ENCODE measurements at regions not wholly inside any gene's neighbourhood (a gene's known extent, or its start where the extent isn't known, plus 50 kb on each side); places are given as distances from the start of the nearest gene placed in this dataset.
A peak's percentile ranks its signal among the peaks of the same experiment; 100 is the strongest.

- Histone ChIP-seq H3K4me1 (no peaks in the 10 kb centered on the region), H3K27ac (no peak overlapping the region), H3K36me3 (no peaks in the 10 kb centered on the region), H3K27me3 (ENCODE audit: low read depth) (no peaks in the 10 kb centered on the region), H3K9me3 (no peaks in the 10 kb centered on the region), H3K4me3 (no peak overlapping the region)
- no peak for DNase-seq
- ATAC-seq, result no peak
- no peak for TF ChIP-seq CTCF (IDR thresholded peaks at IDR 0.05)
- intact Hi-C loops (cut with DNase I), result no loop called here
Measured at GRCh38 chr5:27240791-27241190, 202.4 kb upstream of the CDH9 start.

- ATAC-seq (no peak), DNase-seq (no peak)
- no peaks in the 10 kb centered on the region for H3K4me1 ChIP-seq
- H3K27ac ChIP-seq, result no peak overlapping the region
- intact Hi-C loops (cut with DNase I), result no loop called here
- no peak for TF ChIP-seq CTCF (IDR thresholded peaks at IDR 0.05)
- H3K9me3 ChIP-seq, result no peaks in the 10 kb centered on the region
- H3K36me3 ChIP-seq, result no peaks in the 10 kb centered on the region
- no peak overlapping the region for H3K4me3 ChIP-seq
- H3K27me3 ChIP-seq (ENCODE audit: low read depth), result no peaks in the 10 kb centered on the region
Measured at GRCh38 chr5:27234916-27235315, 196.5 kb upstream of the CDH9 start.

GRCh38 chr5:27221410-27221809 is 183.0 kb upstream of the CDH9 start:
- Histone ChIP-seq H3K27me3 (ENCODE audit: low read depth) (no peaks in the 10 kb centered on the region), H3K36me3 (no peaks in the 10 kb centered on the region), H3K4me1 (no peaks in the 10 kb centered on the region), H3K9me3 (no peaks in the 10 kb centered on the region), H3K4me3 (no peak overlapping the region), H3K27ac (no peak overlapping the region)
- TF ChIP-seq CTCF (IDR thresholded peaks at IDR 0.05), result no peak
- DNase-seq (no peak), ATAC-seq (no peak)
- intact Hi-C loops (cut with DNase I), result no loop called here

GRCh38 chr5:27220752-27221151 is 182.4 kb upstream of the CDH9 start:
- no peaks in the 10 kb centered on the region for H3K9me3 ChIP-seq
- intact Hi-C loops (cut with DNase I), result no loop called here
- ATAC-seq (no peak), DNase-seq (no peak)
- H3K27ac ChIP-seq, result no peak overlapping the region
- no peaks in the 10 kb centered on the region for H3K27me3 ChIP-seq (ENCODE audit: low read depth)
- no peaks in the 10 kb centered on the region for H3K4me1 ChIP-seq
- H3K4me3 ChIP-seq, result no peak overlapping the region
- H3K36me3 ChIP-seq, result no peaks in the 10 kb centered on the region
- no peak for TF ChIP-seq CTCF (IDR thresholded peaks at IDR 0.05)

- Histone ChIP-seq H3K27me3 (ENCODE audit: low read depth) (no peaks in the 10 kb centered on the region), H3K27ac (no peak overlapping the region), H3K9me3 (no peaks in the 10 kb centered on the region), H3K36me3 (no peaks in the 10 kb centered on the region), H3K4me3 (no peak overlapping the region), H3K4me1 (no peaks in the 10 kb centered on the region)
- DNase-seq, result no peak
- no peak for TF ChIP-seq CTCF (IDR thresholded peaks at IDR 0.05)
- ATAC-seq, result peak in 1 of 2 donors; percentile 25
- intact Hi-C loops (cut with DNase I), result no loop called here
Measured at GRCh38 chr5:27217977-27218376, 179.6 kb upstream of the CDH9 start.
